AG04449 (cell line): ENCODE measurements at regions not wholly inside any gene's neighbourhood (a gene's known extent, or its start where the extent isn't known, plus 50 kb on each side); places are given as distances from the start of the nearest gene placed in this dataset.
"Not testable (repeated sequence)": the region's sequence is repeated elsewhere in the genome, so short reads cannot be mapped to it uniquely, and the experiment has no call there.

ENCODE experiments used
- CTCF ChIA-PET: fragments of 350-600 bp; formaldehyde crosslinking; extraction: SDS; loops from one replicate; lab custom pipeline; 2021; ENCODE audit warnings: antibody characterized with exemption; lab: Yijun Ruan, JAX
- POLR2A ChIA-PET: fragments of 400-600, 350-600 bp; formaldehyde crosslinking; extraction: SDS; loops from one replicate; lab custom pipeline; 2020; ENCODE audit warnings: antibody characterized with exemption, inconsistent platforms; lab: Yijun Ruan, JAX
- DNase-seq: peaks from one replicate; pipeline ENCODE4 v3.0.0-alpha.2; 2010; ENCODE audit warnings: low read depth, low spot score
- H3K4me3 ChIP-seq: 2 replicates; pipeline ENCODE4 v1.5.1; 2011; ENCODE audit warnings: low read depth, mild to moderate bottlenecking, control low read depth, low read length
- CTCF ChIP-seq: IDR thresholded peaks from one replicate; pipeline ENCODE4 v1.5.1; 2011; ENCODE audit warnings: mild to moderate bottlenecking, moderate library complexity, low read length, control low read depth, inconsistent platforms; ENCODE audit not compliant: insufficient read depth; ENCODE audit errors: missing control alignments

DNA sequence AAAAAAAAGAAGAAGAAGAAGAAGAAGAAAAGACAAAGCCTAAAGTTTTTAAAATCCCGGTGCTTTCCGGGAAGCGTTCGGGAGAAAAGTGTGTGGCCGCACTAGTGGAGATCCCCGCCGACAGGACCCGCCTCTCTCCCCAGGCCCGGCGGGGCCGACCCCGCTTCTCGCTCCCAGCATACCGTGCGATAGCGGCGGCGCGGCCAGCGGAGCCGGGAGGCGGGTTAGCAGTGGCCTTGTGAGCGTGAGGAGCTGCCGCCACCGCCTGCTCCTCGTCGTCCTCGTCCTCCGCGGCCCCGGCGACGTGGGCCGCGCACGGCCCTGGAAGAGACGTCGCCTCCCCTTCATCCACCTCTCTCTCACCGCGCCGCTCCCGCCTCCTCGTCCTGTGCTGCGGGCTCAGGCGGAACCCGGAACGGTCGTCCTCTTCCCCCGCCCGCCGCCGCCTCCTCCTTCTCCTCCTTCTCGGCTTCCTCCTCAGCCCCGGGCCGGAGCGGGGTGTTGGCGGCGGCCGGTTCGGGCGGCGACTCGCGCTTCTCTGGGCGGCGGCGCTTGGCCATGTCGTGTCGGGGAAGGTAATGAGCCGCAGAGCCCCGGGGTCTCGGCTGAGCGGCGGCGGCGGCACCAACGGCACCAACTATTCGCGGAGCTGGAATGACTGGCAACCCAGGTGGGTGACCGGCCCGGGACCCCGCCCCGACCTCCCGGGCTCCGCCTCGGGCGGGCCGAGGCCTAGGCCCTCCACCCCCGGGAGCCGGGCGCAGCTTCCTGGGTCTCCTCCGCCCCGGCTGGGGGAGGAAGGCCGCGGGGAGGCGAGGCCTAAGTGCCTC lies 62.6 kb upstream of the CDR2 start:
- CTCF ChIA-PET, DNase-seq: not testable (repeated sequence)
- H3K4me3 ChIP-seq = peak overlapping the region; percentile 67
- POLR2A ChIA-PET = interaction anchor here (0.7 kb wide), 1 partner anchor 64 kb away, joined by 3 read pairs; no protein-coding TSS in a partner anchor

DNA sequence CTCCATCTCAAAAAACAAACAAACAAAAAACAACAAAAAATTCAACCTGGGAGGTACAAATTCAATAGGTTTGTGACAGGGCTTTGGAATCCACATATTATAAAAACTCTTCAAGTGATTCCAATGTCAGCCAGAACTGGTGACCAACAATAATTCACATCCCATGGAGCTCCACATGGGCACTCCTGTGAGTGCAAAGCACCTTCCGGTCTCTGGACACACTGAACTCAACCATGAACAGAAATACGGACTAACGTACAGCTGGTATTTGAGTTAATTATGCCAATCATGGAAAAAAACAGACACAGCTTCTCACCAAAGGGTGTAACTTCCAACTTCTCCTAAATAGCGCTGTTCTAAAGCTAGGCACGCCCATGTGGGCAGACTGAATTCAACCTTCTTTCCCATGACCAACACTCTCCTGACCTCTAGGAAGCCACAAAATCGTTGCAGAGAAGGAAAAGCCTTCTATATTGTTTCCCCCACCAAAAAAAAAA lies 62.0 kb upstream of the CDR2 start:
- DNase-seq, POLR2A ChIA-PET, CTCF ChIA-PET: not testable (repeated sequence)
- peak overlapping the region; percentile 67 for H3K4me3 ChIP-seq

GRCh38 chr16:22431314-22431713 lies 56.9 kb upstream of the CDR2 start:
- CTCF ChIA-PET, H3K4me3 ChIP-seq, POLR2A ChIA-PET, DNase-seq: not testable (repeated sequence)

GRCh38 chr16:22428654-22429053 lies 54.2 kb upstream of the CDR2 start:
- TF ChIP-seq CTCF = no peak
- ChIA-PET POLR2A (no interaction called here), CTCF (no interaction called here)
- no peak overlapping the region for H3K4me3 ChIP-seq
- DNase-seq = no peak

DNA sequence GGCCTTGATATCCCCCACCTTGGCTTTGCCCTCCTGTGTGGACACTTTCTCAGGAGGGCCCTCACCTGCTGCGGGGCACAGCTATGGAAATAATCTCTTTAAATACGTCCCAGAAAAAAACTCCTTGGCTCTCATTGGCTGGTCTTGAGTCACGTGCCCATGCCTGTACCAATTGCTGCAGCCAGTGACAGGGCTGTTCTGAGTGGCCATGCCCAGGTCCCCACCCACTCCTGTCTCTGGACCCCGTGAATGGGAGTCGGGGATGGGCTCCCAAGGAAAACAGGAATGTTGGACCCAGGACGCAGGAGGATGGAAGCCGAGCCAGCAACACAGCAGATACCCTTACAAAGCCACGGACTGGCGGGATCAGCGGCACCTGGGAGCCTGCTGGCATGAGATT lies 53.1 kb upstream of the CDR2 start:
- ChIA-PET CTCF (no interaction called here), POLR2A (no interaction called here)
- DNase-seq = no peak
- no peak overlapping the region for H3K4me3 ChIP-seq
- no peak for TF ChIP-seq CTCF

GRCh38 chr16:22425847-22426246 lies 51.4 kb upstream of the CDR2 start:
- ChIA-PET POLR2A (no interaction called here), CTCF (interaction anchor here (1.0 kb wide), 1 partner anchor 67 kb away, joined by 3 read pairs; no protein-coding TSS in a partner anchor)
- no peak for TF ChIP-seq CTCF
- H3K4me3 ChIP-seq = no peak overlapping the region
- no peak for DNase-seq

- POLR2A ChIA-PET = no interaction called here
- CTCF ChIA-PET = no interaction called here
- no peak for TF ChIP-seq CTCF
- peak overlapping the region; percentile 30; the same call in 1 of the 2 replicates for H3K4me3 ChIP-seq
- no peak for DNase-seq
Observed at GRCh38 chr16:22425036-22425801, 50.8 kb upstream of the CDR2 start.
